Adrenal gland (tissue), 9 donors: ENCODE measurements at regions not wholly inside any gene's neighbourhood (a gene's known extent, or its start where the extent isn't known, plus 50 kb on each side); places are given as distances from the start of the nearest gene placed in this dataset.

Experiments used
- DNase-seq, 7 donors: peaks; one replicate each; pipeline ENCODE4 v3.0.0-alpha.2; 2019 to 2020
- H3K27ac ChIP-seq, 5 donors: fragments of 200-600 bp; sonication (generic) in 4 of 5; 1 replicate in 3 of 5; 2 replicates in 2 of 5; pipeline versions ENCODE4 v1.5.1 to v1.8.0; 2016 to 2020; ENCODE audit warnings: mild to moderate bottlenecking in 1 of 5
- H3K27me3 ChIP-seq: fragments of 200-600 bp; 2 replicates; pipeline ENCODE4 v1.8.0; 2021
- H3K36me3 ChIP-seq, 2 donors: fragments of 200-600 bp; replicated peaks in 1 of 2; 1 replicate in 1 of 2; 2 replicates in 1 of 2; pipeline versions ENCODE4 v1.5.1 to v1.8.0; 2018 to 2022
- H3K4me1 ChIP-seq, 2 donors: fragments of 200-600 bp; replicated peaks in 1 of 2; 1 replicate in 1 of 2; 2 replicates in 1 of 2; pipeline versions ENCODE4 v1.5.1 to v1.8.0; 2018 to 2021
- H3K4me3 ChIP-seq, 4 donors: fragments of 200-600 bp; sonication (generic) in 3 of 4; one replicate each; pipeline ENCODE4 v1.5.1; 2016 to 2018
- H3K9me3 ChIP-seq, 3 donors: fragments of 200-600 bp; sonication (generic) in 1 of 3; replicated peaks in 1 of 3; 1 replicate in 2 of 3; 2 replicates in 1 of 3; pipeline versions ENCODE4 v1.5.1 to v1.8.0; 2016 to 2021
- POLR2A ChIP-seq, 2 donors: fragments of 450-650 bp; IDR thresholded peaks; one replicate each; pipeline ENCODE4 v1.6.1; 2017; ENCODE audit warnings: antibody characterized with exemption in 2 of 2, mild to moderate bottlenecking in 2 of 2, moderate library complexity in 1 of 2
- WGBS, 4 donors: extraction: QIAGEN DNeasy Blood & Tissue Kit in 2 of 4; methylation state at CpG; one replicate each; pipeline versions ENCODE4 v1.1.5 to v1.1.7; 2013 to 2017; 5-methylcytosine and 5-hydroxymethylcytosine counted together
- intact Hi-C, 2 donors: fragments of 100-400 bp; cut with DNase I; formaldehyde crosslinking; loops; one replicate each; pipeline versions ENCODE4 v1.14.1 to v1.15.0; 2022 to 2023
- TF ChIP-seq, protein P1 (sequence below), 6 experiments: fragments of 450-650 bp in 4 of 6; fragments of 200-600 bp in 2 of 6; sonication (generic) in 1 of 6; IDR thresholded peaks; 1 replicate in 5 of 6; 2 replicates in 1 of 6; pipeline versions ENCODE4 v1.5.1 to v1.8.0; 2016 to 2021; ENCODE audit warnings: antibody characterized with exemption in 6 of 6, mild to moderate bottlenecking in 2 of 6, moderate library complexity in 1 of 6
- donor health status: healthy with polysubstance abuse.
- donor health status: Bipolar disorder and iron deficiency.
- donor health status: DM: yes; HTN: yes; CAD: no.
- donor health status: DM: no; HTN: no; CAD: no.
- donor health status: DM: no; HTN: no; CAD: no.

DNA sequence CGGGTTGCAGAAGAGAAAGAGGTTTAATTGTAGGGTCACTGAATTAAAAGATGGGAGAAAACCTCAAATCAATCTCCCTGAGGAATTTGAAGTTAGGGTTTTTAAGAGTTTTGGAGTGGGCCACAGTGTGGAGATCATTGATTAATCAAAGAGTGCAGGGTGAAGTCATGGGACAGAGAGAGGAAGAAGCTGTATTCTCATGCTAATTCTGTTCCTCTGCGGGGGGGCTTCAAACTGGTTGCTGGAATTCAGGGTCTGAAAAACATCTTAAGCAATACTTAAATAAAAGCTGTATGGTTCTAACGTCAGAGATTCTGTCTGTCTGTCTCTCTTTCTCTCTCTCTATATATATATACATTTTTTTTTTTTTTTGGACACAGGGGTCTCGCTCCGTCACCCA lies 169.8 kb upstream of the SPATS2L start:
- Histone ChIP-seq H3K4me3 (no peak overlapping the region), H3K27ac (no peak overlapping the region), H3K9me3 (no peaks in the 10 kb centered on the region), H3K4me1 (no peaks in the 10 kb centered on the region), H3K27me3 (no peaks in the 10 kb centered on the region), H3K36me3 (no peaks in the 10 kb centered on the region)
- intact Hi-C loops, result no loop called here
- DNase-seq, result no peak
- TF ChIP-seq POLR2A (IDR thresholded peaks at IDR 0.05), result no peak
- TF ChIP-seq, protein P1, sequence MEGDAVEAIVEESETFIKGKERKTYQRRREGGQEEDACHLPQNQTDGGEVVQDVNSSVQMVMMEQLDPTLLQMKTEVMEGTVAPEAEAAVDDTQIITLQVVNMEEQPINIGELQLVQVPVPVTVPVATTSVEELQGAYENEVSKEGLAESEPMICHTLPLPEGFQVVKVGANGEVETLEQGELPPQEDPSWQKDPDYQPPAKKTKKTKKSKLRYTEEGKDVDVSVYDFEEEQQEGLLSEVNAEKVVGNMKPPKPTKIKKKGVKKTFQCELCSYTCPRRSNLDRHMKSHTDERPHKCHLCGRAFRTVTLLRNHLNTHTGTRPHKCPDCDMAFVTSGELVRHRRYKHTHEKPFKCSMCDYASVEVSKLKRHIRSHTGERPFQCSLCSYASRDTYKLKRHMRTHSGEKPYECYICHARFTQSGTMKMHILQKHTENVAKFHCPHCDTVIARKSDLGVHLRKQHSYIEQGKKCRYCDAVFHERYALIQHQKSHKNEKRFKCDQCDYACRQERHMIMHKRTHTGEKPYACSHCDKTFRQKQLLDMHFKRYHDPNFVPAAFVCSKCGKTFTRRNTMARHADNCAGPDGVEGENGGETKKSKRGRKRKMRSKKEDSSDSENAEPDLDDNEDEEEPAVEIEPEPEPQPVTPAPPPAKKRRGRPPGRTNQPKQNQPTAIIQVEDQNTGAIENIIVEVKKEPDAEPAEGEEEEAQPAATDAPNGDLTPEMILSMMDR (IDR thresholded peaks at IDR 0.05), result no peak
- WGBS, 4 donors, result 87 to 91% (median 91%) methylated on average over 5 of the region's 5 CpGs

DNA sequence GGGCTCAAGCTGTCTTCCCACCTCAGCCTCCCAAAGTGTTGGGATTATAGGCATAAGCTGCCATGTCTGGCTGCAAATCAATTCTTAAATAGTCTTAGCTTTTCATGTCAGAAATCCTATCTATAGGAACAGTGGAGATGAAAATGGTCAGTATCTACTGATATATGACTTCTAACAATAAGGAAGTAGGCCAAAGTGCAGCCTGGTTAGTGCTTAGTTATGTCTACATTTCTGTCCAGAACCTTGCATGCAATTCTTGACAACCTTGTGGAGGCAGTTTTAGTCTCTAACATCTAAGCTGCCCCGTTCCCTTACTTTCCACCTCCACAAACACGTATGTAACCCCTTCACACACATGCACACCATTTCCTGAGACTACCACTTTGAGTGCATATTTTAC lies 169.2 kb upstream of the SPATS2L start:
- Histone ChIP-seq H3K4me1 (no peaks in the 10 kb centered on the region), H3K9me3 (no peaks in the 10 kb centered on the region), H3K27ac (no peak overlapping the region), H3K27me3 (no peaks in the 10 kb centered on the region), H3K4me3 (no peak overlapping the region), H3K36me3 (no peaks in the 10 kb centered on the region)
- intact Hi-C loops, result no loop called here
- 86 to 95% (median 88%) methylated on average over 2 of the region's 2 CpGs for WGBS, 4 donors
- no peak for DNase-seq
- no peak for TF ChIP-seq POLR2A (IDR thresholded peaks at IDR 0.05)
- TF ChIP-seq, protein P1 (IDR thresholded peaks at IDR 0.05), result no peak

DNA sequence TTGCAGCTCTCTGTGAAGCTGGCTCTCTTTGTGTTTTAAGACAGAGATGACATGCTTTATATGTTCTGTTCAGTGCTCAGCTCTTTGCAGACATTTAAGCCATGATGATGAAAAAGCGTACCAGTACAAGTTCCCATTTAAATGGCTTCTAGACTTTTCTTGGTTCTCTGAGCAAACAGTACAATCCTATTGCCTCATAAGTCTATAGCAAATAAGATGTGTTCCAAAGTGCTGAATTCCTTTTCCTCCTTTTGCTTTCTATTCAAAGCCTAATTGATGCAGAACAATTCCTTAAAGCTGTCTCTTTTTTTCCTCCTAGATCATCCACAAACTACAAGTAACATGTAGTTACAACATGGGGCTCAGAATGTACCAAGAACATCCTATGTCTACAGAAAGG lies 168.8 kb upstream of the SPATS2L start:
- no peak for DNase-seq
- no peaks in the 10 kb centered on the region for H3K27me3 ChIP-seq
- H3K4me1 ChIP-seq, result no peaks in the 10 kb centered on the region
- no peaks in the 10 kb centered on the region for H3K9me3 ChIP-seq
- no peaks in the 10 kb centered on the region for H3K36me3 ChIP-seq
- H3K4me3 ChIP-seq, result no peak overlapping the region
- TF ChIP-seq, protein P1 (IDR thresholded peaks at IDR 0.05), result no peak
- no peak for TF ChIP-seq POLR2A (IDR thresholded peaks at IDR 0.05)
- intact Hi-C loops, result no loop called here
- WGBS, 4 donors, result 92 to 100% (median 98%) methylated on average over 1 of the region's 1 CpG
- no peak overlapping the region for H3K27ac ChIP-seq

DNA sequence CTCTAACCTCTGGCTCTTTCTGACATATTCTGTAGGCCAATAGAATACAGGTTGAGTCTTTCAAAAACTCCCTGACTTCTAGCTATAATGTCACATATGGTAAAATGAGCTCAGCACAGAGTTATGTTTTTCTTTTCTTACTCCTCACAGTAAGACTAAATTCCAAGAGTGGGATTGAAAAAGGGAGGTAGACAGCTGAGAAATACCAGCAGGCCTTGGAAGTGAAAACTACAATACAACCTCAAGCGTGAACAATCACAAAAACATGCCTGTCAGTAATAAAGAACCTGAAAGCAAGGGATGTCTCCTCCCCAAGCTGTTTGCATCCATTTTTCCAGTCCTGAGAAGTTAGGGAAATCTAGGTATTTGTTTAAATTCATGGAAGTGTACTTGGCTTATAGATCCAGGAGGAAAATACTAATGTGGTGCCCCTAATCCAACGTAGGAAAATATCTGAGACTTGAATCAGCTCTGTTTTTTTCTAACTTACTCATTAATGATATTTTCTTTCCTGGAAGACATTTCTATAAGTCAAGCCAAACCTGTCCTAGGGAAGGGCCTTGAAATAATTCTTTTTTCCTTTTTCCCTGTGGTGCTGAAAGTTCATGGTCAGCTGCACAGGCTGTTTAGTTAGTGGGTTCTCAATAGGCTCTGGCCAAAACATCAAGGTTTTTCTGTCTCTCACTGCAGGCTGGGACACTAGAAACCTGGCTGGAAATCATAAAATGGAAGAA lies 167.9 kb upstream of the SPATS2L start:
- intact Hi-C loops, result no loop called here
- no peak overlapping the region for H3K4me3 ChIP-seq
- no peak overlapping the region for H3K27ac ChIP-seq
- DNase-seq, result no peak
- H3K27me3 ChIP-seq, result no peaks in the 10 kb centered on the region
- 59 to 68% (median 63%) methylated on average over 2 of the region's 2 CpGs for WGBS, 4 donors
- H3K4me1 ChIP-seq, result no peaks in the 10 kb centered on the region
- H3K9me3 ChIP-seq, result no peaks in the 10 kb centered on the region
- TF ChIP-seq POLR2A (IDR thresholded peaks at IDR 0.05), result no peak
- TF ChIP-seq, protein P1 (IDR thresholded peaks at IDR 0.05), result no peak
- no peaks in the 10 kb centered on the region for H3K36me3 ChIP-seq
